Esophagus muscularis mucosa (tissue), 4 donors: ENCODE measurements at regions not wholly inside any gene's neighbourhood (a gene's known extent, or its start where the extent isn't known, plus 50 kb on each side); places are given as distances from the start of the nearest gene placed in this dataset.

Experiments
- DNase-seq: peaks from one replicate; pipeline ENCODE4 v3.0.0-alpha.2; 2017; ENCODE audit errors: extremely low spot score
- H3K27ac ChIP-seq, 4 donors: fragments of 200-600 bp; sonication (generic); replicated peaks in 1 of 4; 1 replicate in 3 of 4; 2 replicates in 1 of 4; pipeline ENCODE4 v1.5.1; 2016 to 2019; ENCODE audit warnings: mild to moderate bottlenecking in 1 of 4
- H3K27me3 ChIP-seq, 4 donors: fragments of 200-600 bp; sonication (generic); one replicate each; pipeline versions ENCODE4 v1.5.1 to v1.6.0; 2016 to 2019
- H3K36me3 ChIP-seq, 4 donors: fragments of 200-600 bp; sonication (generic); one replicate each; pipeline ENCODE4 v1.5.1; 2016 to 2019
- H3K4me1 ChIP-seq, 4 donors: fragments of 200-600 bp; sonication (generic); one replicate each; pipeline ENCODE4 v1.5.1; 2016 to 2019
- H3K4me3 ChIP-seq, 4 donors: fragments of 200-600 bp; sonication (generic); 1 replicate in 2 of 4; 2 replicates in 2 of 4; pipeline ENCODE4 v1.5.1; 2016 to 2019; ENCODE audit warnings: mild to moderate bottlenecking in 4 of 4, moderate library complexity in 1 of 4
- H3K9me3 ChIP-seq, 4 donors: fragments of 200-600 bp; sonication (generic); 1 replicate in 3 of 4; 2 replicates in 1 of 4; pipeline ENCODE4 v1.5.1; 2016 to 2019
- CTCF ChIP-seq, 3 experiments: fragments of 200-600 bp in 2 of 3; fragments of 450-650 bp in 1 of 3; sonication (generic) in 2 of 3; IDR thresholded peaks; one replicate each; pipeline ENCODE4 v1.5.1; 2017 to 2019; ENCODE audit warnings: antibody characterized with exemption in 3 of 3, mild to moderate bottlenecking in 2 of 3, moderate library complexity in 1 of 3
- EP300 ChIP-seq: sonication (generic); formaldehyde crosslinking; IDR thresholded peaks from one replicate; pipeline ENCODE4 v1.6.1; 2017; ENCODE audit warnings: antibody characterized with exemption
- POLR2A ChIP-seq: fragments of 450-650 bp; IDR thresholded peaks from one replicate; pipeline ENCODE4 v1.6.1; 2017; ENCODE audit warnings: antibody characterized with exemption, moderate library complexity, mild to moderate bottlenecking, low read depth
- POLR2AphosphoS5 ChIP-seq, 2 donors: sonication (generic); formaldehyde crosslinking; IDR thresholded peaks; one replicate each; pipeline ENCODE4 v1.6.1; 2017; ENCODE audit warnings: antibody characterized with exemption in 2 of 2
- WGBS: methylation state at CpG from one replicate; pipeline ENCODE4 v1.1.5; 2018; 5-methylcytosine and 5-hydroxymethylcytosine counted together
- intact Hi-C: fragments of 100-400 bp; cut with DNase I; formaldehyde crosslinking; loops from one replicate; pipeline ENCODE4 v1.15.1; 2023

- no peaks in the 10 kb centered on the region for H3K36me3 ChIP-seq
- TF ChIP-seq POLR2AphosphoS5 (IDR thresholded peaks at IDR 0.05) = no peak
- no peak for TF ChIP-seq POLR2A
- 91% methylated on average over 1 of the region's 1 CpG for WGBS
- no peak for DNase-seq
- no peaks in the 10 kb centered on the region for H3K27me3 ChIP-seq
- intact Hi-C loops = loop anchor here (10.0 kb wide), 1 partner anchor 148 kb away; no protein-coding TSS in a partner anchor
- no peaks in the 10 kb centered on the region for H3K9me3 ChIP-seq
- no peak overlapping the region for H3K4me3 ChIP-seq
- no peak overlapping the region for H3K27ac ChIP-seq
- H3K4me1 ChIP-seq = peaks cover 4 to 7% (median 5%) of the 10 kb centered on the region in 4 donors
These were observed 369.6 kb downstream of the DUSP6 start for GRCh38 chr12:88982694-88983093.

- TF ChIP-seq POLR2AphosphoS5 (IDR thresholded peaks at IDR 0.05) (no peak), EP300 (no peak), CTCF (IDR thresholded peaks at IDR 0.05) (no peak)
- intact Hi-C loops = no loop called here
- WGBS = 56% methylated on average over 2 of the region's 2 CpGs
- H3K9me3 ChIP-seq = no peaks in the 10 kb centered on the region
- H3K4me1 ChIP-seq = no peaks in the 10 kb centered on the region
- H3K27me3 ChIP-seq = no peaks in the 10 kb centered on the region
- no peak for DNase-seq
- no peak overlapping the region for H3K4me3 ChIP-seq
- no peaks in the 10 kb centered on the region for H3K36me3 ChIP-seq
- no peak overlapping the region for H3K27ac ChIP-seq
These were observed 375.2 kb downstream of the DUSP6 start for GRCh38 chr12:88977115-88977514.

GRCh38 chr12:88973998-88974397 lies 378.3 kb downstream of the DUSP6 start:
- no peaks in the 10 kb centered on the region for H3K27me3 ChIP-seq
- no peak overlapping the region for H3K27ac ChIP-seq
- H3K4me1 ChIP-seq = peaks cover 0 to 15% (median 1%) of the 10 kb centered on the region in 4 donors
- intact Hi-C loops = no loop called here
- no peaks in the 10 kb centered on the region for H3K9me3 ChIP-seq
- no peaks in the 10 kb centered on the region for H3K36me3 ChIP-seq
- no peak for DNase-seq
- 98% methylated on average over 1 of the region's 1 CpG for WGBS
- no peak overlapping the region for H3K4me3 ChIP-seq
- TF ChIP-seq POLR2A (no peak), POLR2AphosphoS5 (IDR thresholded peaks at IDR 0.05) (no peak), CTCF (IDR thresholded peaks at IDR 0.05) (no peak), EP300 (no peak)

- intact Hi-C loops = no loop called here
- 93% methylated on average over 1 of the region's 1 CpG for WGBS
- DNase-seq = no peak
These were observed 381.6 kb downstream of the DUSP6 start for GRCh38 chr12:88970740-88971139.

GRCh38 chr12:88969127-88969526 lies 383.2 kb downstream of the DUSP6 start:
- Histone ChIP-seq H3K36me3 (no peaks in the 10 kb centered on the region), H3K4me1 (peaks cover 0 to 23% (median 1%) of the 10 kb centered on the region in 4 donors), H3K4me3 (no peak overlapping the region), H3K27ac (no peak overlapping the region), H3K27me3 (no peaks in the 10 kb centered on the region), H3K9me3 (no peaks in the 10 kb centered on the region)
- intact Hi-C loops = no loop called here
- whole genome bisulfite sequencing = 97% methylated on average over 5 of the region's 5 CpGs
- TF ChIP-seq POLR2A = no peak
- TF ChIP-seq EP300 = no peak
- no peak for TF ChIP-seq POLR2AphosphoS5 (IDR thresholded peaks at IDR 0.05)
- TF ChIP-seq CTCF (IDR thresholded peaks at IDR 0.05) = no peak
- no peak for DNase-seq

More at GRCh38 chr12:88970740-88971139, 381.6 kb downstream of the DUSP6 start:
- H3K9me3 ChIP-seq = no peaks in the 10 kb centered on the region
- no peaks in the 10 kb centered on the region for H3K27me3 ChIP-seq
- no peak overlapping the region for H3K27ac ChIP-seq
- H3K4me3 ChIP-seq = no peak overlapping the region
- no peak for TF ChIP-seq POLR2AphosphoS5 (IDR thresholded peaks at IDR 0.05)
- TF ChIP-seq CTCF (IDR thresholded peaks at IDR 0.05) = no peak
- no peak for TF ChIP-seq EP300
- TF ChIP-seq POLR2A = no peak
- H3K36me3 ChIP-seq = no peaks in the 10 kb centered on the region
- H3K4me1 ChIP-seq = peaks cover 0 to 23% (median 1%) of the 10 kb centered on the region in 4 donors
